PFSK-1 (cell line): ENCODE measurements at regions not wholly inside any gene's neighbourhood (a gene's known extent, or its start where the extent isn't known, plus 50 kb on each side); places are given as distances from the start of the nearest gene placed in this dataset.

Experiments
- FOXP2 ChIP-seq: optimal IDR thresholded peaks from 2 replicates; pipeline ENCODE3; 2011; ENCODE audit warnings: borderline replicate concordance, control low read depth, inconsistent platforms; ENCODE audit not compliant: insufficient read depth; ENCODE audit errors: extremely low read length, extremely low read depth
- POLR2AphosphoS5 ChIP-seq: IDR thresholded peaks from 2 replicates; pipeline ENCODE4 v1.6.1; 2012; ENCODE audit warnings: low read depth, mild to moderate bottlenecking, control low read depth, low read length, moderate library complexity
- SIN3A ChIP-seq: IDR thresholded peaks from 2 replicates; pipeline ENCODE4 v1.6.1; 2012; ENCODE audit warnings: mild to moderate bottlenecking, low read length, moderate library complexity, borderline replicate concordance; ENCODE audit not compliant: insufficient read depth
- TAF1 ChIP-seq: IDR thresholded peaks from 2 replicates; pipeline ENCODE4 v1.6.1; 2012; ENCODE audit warnings: low read length, control low read depth, borderline replicate concordance; ENCODE audit not compliant: insufficient read depth
- TF ChIP-seq, protein P1 (sequence below), 2 experiments: IDR thresholded peaks; 2 replicates each; pipeline versions ENCODE4 v1.6.1 to v1.8.0; 2011 to 2012; ENCODE audit warnings: low read depth in 2 of 2, low read length in 2 of 2, control low read depth in 1 of 2, inconsistent platforms in 1 of 2, mild to moderate bottlenecking in 1 of 2, moderate library complexity in 1 of 2; ENCODE audit not compliant: insufficient read depth in 1 of 2

DNA sequence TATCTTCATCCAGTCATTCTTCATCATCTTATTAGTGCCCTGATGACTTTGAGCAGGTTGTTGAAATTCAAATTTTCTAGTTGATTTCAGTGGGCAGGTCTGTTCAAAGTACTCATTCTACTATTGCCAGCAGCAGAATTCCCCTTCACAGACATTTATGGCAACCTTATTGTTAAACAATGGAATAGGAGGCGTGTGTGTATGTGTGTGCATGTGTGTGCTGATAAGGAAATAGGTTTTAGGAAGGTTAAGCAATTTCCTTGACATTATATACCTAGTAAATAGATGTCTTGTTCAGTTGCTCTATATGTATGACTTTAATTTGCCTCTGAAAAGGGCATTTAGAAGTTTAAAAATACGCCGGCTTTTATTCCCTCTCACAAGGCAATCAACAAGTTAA lies 601.4 kb upstream of the CA10 start:
- TF ChIP-seq SIN3A (no peak), FOXP2 (no peak), TAF1 (no peak), POLR2AphosphoS5 (no peak)
- TF ChIP-seq, protein P1, sequence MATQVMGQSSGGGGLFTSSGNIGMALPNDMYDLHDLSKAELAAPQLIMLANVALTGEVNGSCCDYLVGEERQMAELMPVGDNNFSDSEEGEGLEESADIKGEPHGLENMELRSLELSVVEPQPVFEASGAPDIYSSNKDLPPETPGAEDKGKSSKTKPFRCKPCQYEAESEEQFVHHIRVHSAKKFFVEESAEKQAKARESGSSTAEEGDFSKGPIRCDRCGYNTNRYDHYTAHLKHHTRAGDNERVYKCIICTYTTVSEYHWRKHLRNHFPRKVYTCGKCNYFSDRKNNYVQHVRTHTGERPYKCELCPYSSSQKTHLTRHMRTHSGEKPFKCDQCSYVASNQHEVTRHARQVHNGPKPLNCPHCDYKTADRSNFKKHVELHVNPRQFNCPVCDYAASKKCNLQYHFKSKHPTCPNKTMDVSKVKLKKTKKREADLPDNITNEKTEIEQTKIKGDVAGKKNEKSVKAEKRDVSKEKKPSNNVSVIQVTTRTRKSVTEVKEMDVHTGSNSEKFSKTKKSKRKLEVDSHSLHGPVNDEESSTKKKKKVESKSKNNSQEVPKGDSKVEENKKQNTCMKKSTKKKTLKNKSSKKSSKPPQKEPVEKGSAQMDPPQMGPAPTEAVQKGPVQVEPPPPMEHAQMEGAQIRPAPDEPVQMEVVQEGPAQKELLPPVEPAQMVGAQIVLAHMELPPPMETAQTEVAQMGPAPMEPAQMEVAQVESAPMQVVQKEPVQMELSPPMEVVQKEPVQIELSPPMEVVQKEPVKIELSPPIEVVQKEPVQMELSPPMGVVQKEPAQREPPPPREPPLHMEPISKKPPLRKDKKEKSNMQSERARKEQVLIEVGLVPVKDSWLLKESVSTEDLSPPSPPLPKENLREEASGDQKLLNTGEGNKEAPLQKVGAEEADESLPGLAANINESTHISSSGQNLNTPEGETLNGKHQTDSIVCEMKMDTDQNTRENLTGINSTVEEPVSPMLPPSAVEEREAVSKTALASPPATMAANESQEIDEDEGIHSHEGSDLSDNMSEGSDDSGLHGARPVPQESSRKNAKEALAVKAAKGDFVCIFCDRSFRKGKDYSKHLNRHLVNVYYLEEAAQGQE (IDR thresholded peaks at IDR 0.05; ENCODE audit: insufficient read depth in 1 of 2, low read depth in 2 of 2, low read length in 2 of 2), result no peak

DNA sequence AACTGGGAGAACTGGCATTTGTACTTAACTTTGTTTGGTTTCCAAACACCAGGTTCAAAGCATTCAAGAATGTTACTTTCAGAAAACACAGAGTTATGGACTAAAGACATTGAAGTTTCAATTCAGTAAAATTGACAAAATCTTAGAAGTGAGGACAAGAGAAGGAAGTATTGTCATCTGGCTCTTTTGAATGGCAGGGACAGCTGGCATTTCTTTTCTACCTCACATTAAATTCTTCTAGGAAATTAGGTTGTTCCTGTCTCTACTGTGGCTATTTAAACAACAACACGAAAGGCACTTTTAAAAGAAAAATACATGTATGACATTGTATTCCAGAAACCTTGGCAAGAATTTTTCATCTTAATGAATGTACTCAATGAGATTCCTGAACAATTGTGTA lies 600.0 kb upstream of the CA10 start:
- no peak for TF ChIP-seq FOXP2
- TF ChIP-seq, protein P1 (IDR thresholded peaks at IDR 0.05; ENCODE audit: insufficient read depth in 1 of 2, low read depth in 2 of 2, low read length in 2 of 2), result no peak
- no peak for TF ChIP-seq POLR2AphosphoS5
- TF ChIP-seq TAF1, result no peak
- no peak for TF ChIP-seq SIN3A

DNA sequence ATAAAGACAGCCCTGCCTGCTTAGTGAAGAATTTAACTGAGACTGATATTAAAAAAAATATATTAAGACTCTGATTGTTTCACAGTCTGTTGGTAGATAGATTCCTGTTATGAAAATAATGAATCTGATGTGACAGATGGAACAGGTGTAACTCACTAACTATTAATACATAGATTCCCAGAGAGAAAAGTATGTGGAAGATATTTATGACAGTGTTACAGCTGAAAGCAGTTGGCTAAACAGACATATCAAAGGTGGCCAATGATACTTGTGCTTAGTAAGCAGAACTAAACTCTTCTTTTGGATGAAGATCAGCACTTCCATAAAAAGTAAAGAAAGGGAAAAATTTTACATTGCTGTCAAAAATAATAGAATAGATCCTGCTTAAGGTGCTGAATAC lies 598.2 kb upstream of the CA10 start:
- TF ChIP-seq SIN3A (no peak), FOXP2 (no peak), POLR2AphosphoS5 (no peak), TAF1 (no peak)
- TF ChIP-seq, protein P1 (IDR thresholded peaks at IDR 0.05; ENCODE audit: insufficient read depth in 1 of 2, low read depth in 2 of 2, low read length in 2 of 2), result no peak

DNA sequence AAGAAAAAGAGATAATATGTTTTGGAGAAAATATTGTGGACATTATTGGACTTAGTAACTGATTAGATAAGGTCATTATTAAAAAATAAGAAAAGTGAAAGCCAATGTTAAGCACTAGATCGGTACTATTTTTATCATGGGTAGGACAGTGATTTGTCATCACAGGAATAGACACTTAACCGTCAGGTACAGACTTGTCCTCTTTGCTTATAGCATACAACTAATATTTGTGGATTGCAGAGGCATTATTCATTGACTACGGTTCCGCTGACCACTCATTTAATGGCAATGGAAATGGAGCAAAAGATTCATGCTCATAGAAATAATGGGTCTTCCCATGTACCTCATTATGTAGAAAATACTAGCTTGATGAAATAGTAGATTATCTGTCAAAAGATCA lies 596.3 kb upstream of the CA10 start:
- TF ChIP-seq, protein P1 (IDR thresholded peaks at IDR 0.05; ENCODE audit: insufficient read depth in 1 of 2, low read depth in 2 of 2, low read length in 2 of 2), result no peak
- TF ChIP-seq POLR2AphosphoS5 (no peak), TAF1 (no peak), FOXP2 (no peak), SIN3A (no peak)

DNA sequence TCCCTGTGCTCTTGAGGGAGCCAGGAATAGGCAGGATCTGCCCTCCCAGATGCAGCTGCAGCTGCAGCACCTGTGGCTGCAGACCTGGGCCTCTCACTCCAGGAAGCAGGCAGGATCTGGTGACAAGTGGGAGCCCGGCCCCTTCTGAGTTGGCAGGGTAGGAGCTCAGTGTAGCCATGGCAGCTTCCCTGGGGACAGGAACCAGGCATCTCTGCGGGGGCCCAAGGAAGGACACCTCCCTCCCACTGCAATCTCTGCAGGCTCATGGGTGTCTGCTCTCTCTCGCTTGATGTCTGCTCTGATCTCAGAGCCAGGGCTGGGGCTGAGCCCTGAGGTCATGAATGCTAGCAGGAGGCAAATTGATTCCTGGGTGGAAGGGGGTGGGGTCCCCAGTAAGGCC lies 592.5 kb upstream of the CA10 start:
- TF ChIP-seq SIN3A (no peak), FOXP2 (no peak), POLR2AphosphoS5 (no peak), TAF1 (no peak)
- TF ChIP-seq, protein P1 (IDR thresholded peaks at IDR 0.05; ENCODE audit: insufficient read depth in 1 of 2, low read depth in 2 of 2, low read length in 2 of 2), result no peak
